Stimulated activated CD4-positive, alpha-beta T cell treated with anti-CD3 and anti-CD28 coated beads, TNF-alpha, amount 100 ng/mL, for 48 hours (primary cell): ENCODE measurements at regions not wholly inside any gene's neighbourhood (a gene's known extent, or its start where the extent isn't known, plus 50 kb on each side); places are given as distances from the start of the nearest gene placed in this dataset.
"Not testable (repeated sequence)": the region's sequence is repeated elsewhere in the genome, so short reads cannot be mapped to it uniquely, and the experiment has no call there.

ENCODE experiments used
- DNase-seq, 3 donors: peaks; one replicate each; pipeline ENCODE4 v3.0.0-alpha.2; 2020; ENCODE audit warnings: low read depth in 3 of 3

DNA sequence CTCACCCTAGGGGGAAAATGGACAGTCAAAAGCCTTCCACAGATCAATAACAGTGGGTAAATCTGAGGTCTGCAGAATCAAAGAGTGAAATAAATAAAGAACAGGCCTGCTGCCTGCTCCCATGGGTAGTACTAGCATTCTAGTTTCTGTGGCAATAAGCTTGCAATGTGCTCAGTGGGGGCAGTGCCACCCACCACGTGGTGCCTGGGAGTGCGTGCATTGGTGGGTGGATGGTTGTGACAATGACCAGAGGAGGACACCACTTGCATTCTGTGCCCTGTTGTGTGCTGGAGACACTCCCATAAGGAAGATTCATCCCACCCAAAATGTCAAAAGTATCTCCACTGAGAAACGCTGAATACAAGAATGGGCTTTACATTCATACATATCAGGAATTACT, 95.5 kb upstream of the NEDD9 start:
- DNase-seq = no peak

DNA sequence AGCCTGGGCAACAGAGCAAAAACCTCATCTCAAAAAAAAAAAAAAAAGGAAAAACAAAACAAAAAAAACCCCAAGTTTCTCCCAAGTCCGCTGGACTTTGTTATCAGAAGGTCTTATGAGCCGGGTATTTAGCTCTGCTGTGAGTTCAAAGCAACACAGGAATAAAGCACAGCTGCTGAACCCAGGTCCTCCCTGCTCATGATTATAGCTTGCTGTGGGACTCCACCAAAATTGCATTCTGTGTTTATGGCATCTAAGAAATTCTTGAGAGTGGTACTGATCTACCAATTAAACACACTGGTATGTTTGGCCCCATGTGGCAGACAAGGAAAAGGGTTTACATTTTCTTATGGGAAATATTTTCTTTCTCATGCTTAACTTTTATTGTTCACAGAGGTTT, 93.6 kb upstream of the NEDD9 start:
- DNase-seq = no peak

- peak; percentile 31 to 61 (median 59) for DNase-seq
Measured at GRCh38 chr6:11324453-11325015, 92.1 kb upstream of the NEDD9 start.

DNA sequence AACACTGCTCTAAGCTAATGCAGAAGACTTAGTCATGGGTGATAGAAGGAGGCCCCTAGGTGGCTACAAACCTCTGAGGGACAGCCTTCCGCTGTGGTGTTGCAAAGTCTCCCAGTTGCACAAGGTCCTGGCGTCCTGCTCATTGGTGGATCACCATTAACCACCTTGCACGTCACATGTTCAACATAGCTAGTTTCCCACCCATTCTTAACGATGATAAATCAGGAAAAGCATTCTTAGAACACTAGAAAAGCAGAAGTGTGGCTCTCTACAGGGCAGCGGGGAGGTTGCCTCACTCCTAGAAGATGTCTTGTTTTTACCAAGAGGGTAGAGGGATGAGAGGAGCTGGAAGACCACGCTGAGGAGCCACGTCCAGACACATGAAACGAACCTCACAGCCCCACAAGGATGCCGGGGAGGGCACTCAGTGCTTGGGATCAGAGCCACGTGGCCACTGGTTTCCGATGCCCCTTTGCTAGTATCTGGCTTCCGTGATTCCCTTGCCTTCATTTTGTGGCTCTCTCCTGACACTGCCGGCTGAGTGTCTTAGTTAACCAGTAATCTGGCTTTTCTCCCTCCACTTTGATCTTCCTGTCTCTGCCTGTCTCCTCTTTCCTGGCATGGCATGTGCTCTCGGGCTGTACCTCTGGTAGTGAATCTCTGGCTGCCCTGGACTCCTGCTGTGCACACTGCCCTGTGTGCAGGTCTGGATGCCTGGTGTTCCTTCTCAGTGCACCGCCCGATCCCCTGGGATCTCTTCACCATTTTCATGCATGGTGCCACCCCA, 91.4 kb upstream of the NEDD9 start:
- DNase-seq = no peak

DNA sequence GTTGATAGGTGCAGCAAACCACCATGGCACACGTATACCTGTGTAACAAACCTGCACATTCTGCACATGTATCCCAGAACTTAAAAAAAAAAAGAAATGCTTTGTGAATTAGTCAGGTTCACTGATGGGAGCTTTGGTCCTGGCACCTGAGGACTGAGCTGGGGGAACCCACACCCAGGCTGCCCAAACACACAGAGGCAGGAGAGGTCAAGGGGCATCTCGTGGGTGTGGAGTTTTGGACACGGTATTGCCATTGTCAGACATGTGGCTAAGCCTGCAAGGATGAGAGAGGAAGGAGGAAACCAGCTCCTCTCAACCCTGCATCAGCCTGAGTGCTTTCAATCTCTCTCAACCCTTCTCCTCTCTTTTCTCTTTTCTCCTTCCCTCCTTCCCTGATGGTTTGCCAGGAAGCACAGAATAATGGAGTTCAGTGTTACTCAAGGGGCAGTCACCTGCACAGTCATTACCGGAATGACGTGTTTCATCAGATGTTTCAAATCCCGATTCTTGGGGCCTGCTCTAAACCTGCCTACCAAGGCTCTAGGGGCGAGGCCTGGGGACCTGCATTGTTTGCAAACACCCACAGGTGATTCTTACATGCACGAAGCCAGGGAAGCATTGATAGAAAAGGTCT, 89.9 kb upstream of the NEDD9 start:
- DNase-seq = no peak

- no peak for DNase-seq
Measured at GRCh38 chr6:11320914-11321597, 88.6 kb upstream of the NEDD9 start.

GRCh38 chr6:11318835-11319813, 86.7 kb upstream of the NEDD9 start:
- no peak for DNase-seq

DNA sequence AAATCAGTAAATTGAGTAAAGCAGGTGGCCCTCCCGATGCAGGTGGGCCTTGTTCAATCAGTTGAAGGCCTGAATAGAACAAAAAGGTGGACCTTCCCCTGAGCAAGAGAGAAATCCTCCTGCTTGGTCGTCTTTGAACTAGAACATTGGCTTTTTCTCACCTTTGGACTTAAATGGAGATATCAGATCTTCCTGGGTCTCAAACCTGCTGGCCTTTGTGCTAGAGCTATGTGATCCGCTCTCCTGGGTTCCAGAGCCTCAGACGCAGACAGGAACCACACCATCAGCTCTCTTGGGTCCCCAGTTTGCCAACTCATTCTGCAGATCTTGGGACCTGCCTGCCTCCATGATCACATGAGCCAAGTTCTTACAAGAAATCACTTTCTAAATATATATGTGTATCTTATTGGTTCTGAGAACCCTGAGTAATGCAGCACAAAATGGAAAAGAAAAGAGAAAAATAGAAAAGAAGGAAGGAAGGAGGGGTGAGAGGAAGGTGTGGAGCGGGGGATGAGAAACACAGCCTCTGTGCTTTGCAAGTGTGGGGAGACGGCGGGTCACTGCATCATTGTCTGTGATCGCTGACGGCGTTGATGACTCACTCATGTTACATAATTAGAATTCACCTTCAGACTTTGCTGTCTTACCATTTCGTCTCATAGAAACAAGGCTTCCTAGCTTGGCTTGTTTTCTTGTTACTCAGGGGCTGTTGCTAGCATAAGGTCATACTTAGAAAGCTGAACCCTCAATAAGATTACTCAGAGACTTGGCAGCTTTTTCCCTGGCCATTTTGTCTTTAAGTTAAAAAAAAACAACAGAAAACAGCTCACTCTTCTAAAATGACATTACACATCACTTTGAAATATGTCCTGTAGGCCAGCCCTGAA, 85.7 kb upstream of the NEDD9 start:
- peak; percentile 37 to 62 (median 51) for DNase-seq

- DNase-seq = no peak
Measured at GRCh38 chr6:11315743-11316437, 83.4 kb upstream of the NEDD9 start.

DNA sequence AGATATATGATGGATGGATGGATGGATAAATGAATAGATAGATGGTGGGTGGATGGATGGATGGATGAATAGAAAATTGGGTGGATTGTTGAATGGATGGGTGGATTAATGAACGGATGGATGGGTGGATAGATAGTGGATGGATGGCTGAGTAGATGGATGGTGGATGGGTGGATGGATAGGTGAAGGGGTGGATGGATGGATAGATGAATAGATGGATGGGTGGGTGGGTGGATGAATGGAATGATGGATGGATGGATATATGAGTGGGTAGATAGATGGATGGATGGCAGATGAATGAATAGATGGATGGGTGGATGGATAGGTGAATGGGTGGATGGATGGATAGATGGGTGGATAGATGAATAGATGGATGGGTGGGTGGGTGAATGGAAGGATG, 80.7 kb upstream of the NEDD9 start:
- no peak for DNase-seq

DNA sequence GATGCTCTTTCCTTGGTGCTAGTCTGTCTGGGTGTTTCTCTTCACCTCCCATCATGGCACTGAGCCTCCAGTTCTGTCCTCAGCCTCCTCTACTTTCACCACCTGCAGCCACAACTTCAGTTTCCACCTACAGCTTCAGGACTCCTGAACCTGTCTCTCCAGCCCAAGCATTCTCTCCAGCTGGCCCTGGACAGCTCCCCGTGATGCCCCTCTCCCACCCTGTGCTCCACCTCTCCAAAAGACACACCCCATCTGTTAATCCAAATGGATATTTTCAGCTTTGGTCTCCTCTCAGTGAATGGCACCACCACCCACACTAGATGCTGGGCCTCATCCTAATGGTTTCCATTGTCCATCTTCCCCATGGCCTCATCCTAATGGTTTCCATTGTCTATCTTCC, 79.5 kb upstream of the NEDD9 start:
- DNase-seq = no peak

DNA sequence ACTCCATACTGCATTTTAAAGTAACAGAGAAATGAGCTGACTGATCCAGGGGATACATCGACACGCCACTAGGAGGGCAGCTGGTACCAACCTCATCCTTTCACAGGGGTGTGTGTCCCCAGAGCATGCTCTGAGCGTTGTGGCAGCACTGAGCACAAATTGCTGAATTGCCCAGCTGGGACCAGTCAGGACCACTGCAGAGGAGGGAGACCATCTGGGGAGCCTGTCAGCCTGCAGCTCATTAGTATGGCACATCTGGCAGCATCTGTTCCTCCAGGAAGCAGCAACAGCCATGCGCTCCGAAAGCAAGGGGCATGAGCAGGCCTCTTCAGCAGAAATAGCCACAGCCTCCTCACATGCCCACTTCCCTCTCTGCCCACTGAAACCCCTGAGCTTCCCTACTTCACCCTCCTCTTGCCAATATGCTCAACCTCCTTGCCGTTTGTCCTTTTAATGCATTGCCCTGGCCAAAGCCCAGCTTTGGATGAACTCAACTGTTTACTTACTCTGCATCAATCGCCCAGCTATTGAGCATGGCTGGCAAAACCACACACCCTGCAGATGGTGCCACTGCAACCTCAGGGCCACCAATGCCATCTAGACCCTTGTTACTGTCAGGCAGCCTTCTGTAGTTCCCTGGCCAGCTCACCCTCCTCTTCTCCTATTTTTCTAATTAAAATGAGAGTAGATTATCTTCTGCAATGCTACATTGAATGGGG, 77.6 kb upstream of the NEDD9 start:
- DNase-seq = no peak

DNA sequence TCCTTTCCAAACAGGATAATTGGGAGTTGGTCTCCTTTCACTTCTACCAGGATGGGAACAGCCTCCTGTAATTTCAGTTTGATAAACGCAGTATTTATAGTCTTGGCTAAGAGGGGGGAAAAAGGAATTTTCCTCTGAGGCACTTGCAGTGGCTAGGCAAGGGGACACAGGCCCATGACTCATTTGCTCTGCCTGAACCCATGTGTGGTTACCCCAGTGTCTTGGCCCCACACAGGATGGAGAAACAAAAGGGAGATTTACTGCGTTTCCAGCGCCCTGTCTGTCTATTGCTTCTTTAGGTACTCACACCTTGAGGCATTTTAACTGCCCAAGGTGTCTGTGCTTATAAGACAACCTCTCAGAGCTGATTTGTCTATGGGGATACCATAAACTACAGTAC, 74.8 kb upstream of the NEDD9 start:
- no peak for DNase-seq

- no peak for DNase-seq
Measured at GRCh38 chr6:11304946-11305345, 72.5 kb upstream of the NEDD9 start.

DNA sequence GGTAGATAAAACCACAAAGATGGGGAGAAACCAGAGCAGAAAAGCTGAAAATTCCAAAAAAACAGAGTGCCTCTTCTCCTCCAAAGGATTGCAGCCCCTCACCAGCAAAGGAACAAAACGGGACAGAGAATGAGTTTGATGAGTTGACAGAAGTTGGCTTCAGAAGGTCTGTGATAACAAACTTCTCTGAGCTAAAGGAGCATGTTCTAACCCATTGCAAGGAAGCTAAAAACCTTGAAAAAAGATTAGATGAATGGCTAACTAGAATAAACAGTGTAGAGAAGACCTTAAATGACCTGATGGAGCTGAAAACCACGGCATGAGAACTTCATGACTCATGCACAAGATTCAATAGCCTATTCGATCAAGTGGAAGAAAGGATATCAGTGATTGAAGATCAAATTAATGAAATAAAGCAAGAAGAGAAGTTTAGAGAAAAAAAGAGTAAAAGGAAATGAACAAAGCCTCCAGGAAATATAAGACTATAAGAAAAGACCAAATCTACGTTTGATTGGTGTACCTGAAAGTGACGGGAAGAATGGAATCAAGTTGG, 67.5 kb upstream of the NEDD9 start:
- DNase-seq = not testable (repeated sequence)

DNA sequence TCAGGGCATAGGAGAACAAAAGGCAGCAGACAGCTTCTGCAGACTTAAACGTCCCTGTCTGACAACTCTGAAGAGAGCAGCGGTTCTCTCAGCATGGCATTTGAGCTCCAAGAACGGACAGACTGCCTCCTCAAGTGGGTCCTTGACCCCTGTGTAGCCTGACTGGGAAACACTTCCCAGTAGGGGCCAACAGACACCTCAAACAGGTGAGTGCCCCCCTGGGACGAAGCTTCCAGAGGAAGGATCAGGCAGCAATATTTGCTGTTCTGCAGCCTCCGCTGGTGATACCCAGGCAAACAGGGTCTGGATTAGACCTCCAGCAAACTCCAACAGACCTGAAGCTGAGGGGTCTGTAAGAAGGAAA, 66.9 kb upstream of the NEDD9 start:
- DNase-seq = not testable (repeated sequence)

DNA sequence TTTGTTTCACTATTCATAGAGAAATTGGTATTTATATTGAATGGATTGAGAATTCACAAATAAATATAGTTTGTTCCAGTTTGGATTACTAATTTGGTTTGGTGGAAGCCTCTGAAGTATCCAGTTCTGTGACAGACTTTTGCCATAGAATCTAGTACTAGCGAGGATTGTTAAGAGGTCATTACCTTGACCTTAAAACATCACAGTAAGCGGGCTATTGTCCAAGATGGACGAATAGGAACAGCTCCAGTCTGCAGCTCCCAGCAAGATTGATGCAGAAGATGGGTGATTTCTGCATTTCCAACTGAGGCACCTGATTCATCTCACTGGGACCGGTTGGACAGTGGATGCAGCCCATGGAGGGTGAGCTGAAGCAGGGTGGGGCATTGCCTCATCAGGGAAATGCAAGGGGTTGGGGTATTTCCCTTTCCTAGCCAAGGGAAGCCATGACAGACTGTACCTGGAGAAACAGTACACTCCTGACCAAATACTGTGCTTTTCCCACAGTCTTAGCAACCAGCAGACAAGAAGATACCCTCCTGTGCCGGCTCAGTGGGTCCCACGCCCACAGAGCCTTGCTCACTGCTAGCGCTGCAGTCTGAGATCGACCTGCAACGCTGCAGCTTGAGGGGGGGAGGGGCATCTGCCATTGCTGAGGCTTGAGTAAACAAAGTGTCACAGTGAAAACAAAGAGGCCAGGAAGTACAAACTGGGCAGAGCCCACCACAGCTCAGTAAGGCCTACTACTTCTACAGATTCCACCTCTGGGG, 66.4 kb upstream of the NEDD9 start:
- DNase-seq = no peak

DNA sequence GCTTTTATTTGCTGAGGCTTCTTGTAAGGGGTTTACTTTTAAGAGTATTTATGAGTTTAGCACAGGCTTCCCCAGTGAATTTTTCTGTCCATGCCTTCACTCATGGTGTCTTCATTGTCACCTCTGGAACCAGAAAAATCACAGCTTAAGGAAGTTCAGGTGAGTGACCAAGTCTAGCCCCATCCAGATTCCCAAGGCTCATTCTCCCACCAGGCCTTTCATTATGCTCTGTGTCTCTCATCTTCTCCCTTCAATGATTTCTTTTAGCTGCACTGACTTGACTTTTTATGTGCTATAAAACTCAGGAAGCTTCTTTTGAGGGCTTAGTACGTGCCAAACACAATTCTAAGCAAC, 64.9 kb upstream of the NEDD9 start:
- no peak for DNase-seq
